ENCODE measurements at regions not wholly inside any gene's neighbourhood (a gene's known extent, or its start where the extent isn't known, plus 50 kb on each side); places are given as distances from the start of the nearest gene placed in this dataset.
"Not testable (repeated sequence)": the region's sequence is repeated elsewhere in the genome, so short reads cannot be mapped to it uniquely, and the experiment has no call there.

- no peak for DNase-seq (ENCODE audit: low spot score)
These were observed 175.5 kb upstream of the PTBP2 start for GRCh38 chr1:96545935-96546656.

DNA sequence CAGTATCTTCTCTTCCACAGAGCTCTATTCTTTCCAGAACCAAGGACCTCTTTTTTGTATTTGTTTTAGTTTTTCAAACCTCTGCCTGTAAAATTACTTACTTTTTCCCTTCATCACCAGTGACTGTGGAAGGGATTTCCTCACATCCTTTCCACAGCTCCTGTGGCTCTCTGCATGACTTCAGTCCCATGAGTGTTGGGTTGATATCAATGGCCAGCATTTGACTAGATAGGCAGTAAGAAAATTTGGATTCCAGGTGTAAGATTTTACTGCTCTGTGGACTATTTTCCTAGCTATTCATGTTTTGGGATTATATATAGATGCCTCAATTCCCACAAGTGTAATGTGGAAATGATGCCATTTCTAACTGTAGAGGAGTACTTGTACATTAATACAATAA, 171.5 kb upstream of the PTBP2 start:
- DNase-seq (ENCODE audit: low spot score) = no peak

GRCh38 chr1:96552451-96552850, 169.1 kb upstream of the PTBP2 start:
- no peak for DNase-seq (ENCODE audit: low spot score)

DNA sequence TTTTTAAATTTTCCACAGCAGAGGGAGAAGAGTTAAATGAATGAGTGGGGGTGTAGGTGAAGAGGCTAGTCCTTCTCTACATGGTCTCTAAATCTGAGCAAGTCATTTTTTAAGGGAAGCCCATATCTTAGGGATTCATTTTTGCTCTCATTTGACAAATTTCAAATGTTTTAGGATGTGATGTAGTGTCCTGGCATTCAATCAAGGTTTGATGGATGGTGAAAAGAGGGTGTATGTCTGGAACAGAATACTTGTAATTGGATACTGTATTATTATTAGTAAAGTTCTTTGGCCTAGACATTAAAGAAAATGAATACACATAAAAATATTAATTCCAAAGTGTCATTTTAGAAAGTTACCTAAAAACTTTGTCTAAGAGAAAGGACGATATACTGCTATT, 167.8 kb upstream of the PTBP2 start:
- DNase-seq (ENCODE audit: low spot score) = no peak

- DNase-seq (ENCODE audit: low spot score) = no peak
These were observed 167.2 kb upstream of the PTBP2 start for GRCh38 chr1:96554364-96554763.

GRCh38 chr1:96557336-96557735, 164.2 kb upstream of the PTBP2 start:
- DNase-seq (ENCODE audit: low spot score) = no peak

- no peak for DNase-seq (ENCODE audit: low spot score)
These were observed 162.9 kb upstream of the PTBP2 start for GRCh38 chr1:96558635-96559034.

- DNase-seq (ENCODE audit: low spot score) = no peak
These were observed 162.4 kb upstream of the PTBP2 start for GRCh38 chr1:96559181-96559580.

- DNase-seq (ENCODE audit: low spot score) = no peak
These were observed 161.6 kb upstream of the PTBP2 start for GRCh38 chr1:96559707-96560596.

GRCh38 chr1:96562094-96562493, 159.5 kb upstream of the PTBP2 start:
- no peak for DNase-seq (ENCODE audit: low spot score)

DNA sequence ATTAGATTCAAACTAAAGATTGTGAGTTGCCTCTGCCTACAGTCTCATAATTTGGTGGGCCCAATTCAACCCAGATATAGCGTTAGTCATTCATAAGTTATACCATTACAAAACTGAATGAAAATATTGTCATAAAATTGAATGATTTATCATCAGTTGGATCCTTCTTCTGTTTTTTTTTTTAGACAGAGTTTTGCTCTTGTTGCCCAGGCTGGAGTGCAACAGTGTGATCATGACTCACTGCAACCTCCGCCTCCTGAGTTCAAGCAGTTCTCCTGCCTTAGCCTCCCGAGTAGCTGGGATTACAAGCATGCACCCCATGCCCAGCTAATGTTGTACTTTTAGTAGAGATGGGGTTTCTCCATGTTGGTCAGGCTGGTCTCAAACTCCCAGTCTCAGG, 157.2 kb upstream of the PTBP2 start:
- DNase-seq (ENCODE audit: low spot score) = not testable (repeated sequence)

GRCh38 chr1:96565546-96565945, 156.0 kb upstream of the PTBP2 start:
- DNase-seq (ENCODE audit: low spot score) = no peak

DNA sequence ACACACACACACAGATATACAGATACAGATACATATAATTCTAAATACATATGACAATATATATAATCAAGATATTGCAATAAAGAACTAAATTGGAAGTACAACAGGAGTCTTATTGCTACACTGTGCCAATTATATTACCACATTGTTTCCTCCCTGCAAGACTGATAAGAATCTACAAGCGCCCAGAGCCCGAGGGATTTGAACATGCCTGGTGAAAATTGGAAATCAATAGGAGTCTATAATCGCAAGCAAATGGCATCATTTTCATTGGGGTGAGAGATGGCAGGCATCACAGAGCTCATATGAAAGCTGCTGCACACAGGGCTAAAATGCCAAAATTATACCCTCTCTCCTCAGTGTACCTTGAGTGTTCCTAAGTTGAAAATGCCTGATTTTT, 152.9 kb upstream of the PTBP2 start:
- DNase-seq (ENCODE audit: low spot score) = no peak

DNA sequence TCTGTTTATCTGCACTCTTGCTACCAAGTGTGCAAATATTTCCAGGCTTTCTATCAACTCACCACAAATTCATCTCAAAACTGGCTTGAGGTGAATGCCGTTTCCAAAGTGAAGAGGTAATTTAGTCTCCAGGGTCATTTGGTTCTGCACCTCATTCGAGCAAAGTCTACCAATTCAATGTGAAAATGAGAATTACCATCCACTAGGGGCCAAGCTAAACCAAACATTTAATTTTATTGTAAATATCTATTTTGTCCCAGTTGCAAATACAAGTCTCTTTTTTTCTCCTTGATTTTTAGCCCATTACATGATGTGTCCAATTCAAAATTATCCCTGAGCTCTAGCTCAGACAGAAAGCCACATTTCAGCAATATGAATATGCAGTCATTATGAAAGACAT, 152.3 kb upstream of the PTBP2 start:
- no peak for DNase-seq (ENCODE audit: low spot score)

GRCh38 chr1:96579636-96580035, 141.9 kb upstream of the PTBP2 start:
- DNase-seq (ENCODE audit: low spot score) = no peak

DNA sequence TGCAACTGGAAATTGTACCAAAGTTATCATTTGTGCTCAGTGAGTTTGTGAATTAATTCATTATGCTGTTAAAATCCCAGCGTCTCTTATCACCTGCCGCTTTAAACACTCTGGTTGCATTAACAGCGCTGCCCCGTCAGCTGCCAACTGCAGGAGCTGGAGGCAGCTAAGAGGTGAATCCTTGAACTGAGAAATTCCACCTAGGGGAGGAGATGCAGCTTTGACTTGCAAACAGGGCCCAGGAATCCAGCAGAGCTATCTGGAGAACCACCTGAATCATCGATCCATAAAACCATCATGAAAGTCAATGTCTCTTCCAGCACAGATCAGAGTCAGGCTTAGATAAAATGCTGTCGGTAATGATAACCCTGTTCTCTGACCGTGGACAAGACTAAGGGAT, 140.7 kb upstream of the PTBP2 start:
- no peak for DNase-seq (ENCODE audit: low spot score)

GRCh38 chr1:96581772-96582171, 139.8 kb upstream of the PTBP2 start:
- no peak for DNase-seq (ENCODE audit: low spot score)

- DNase-seq (ENCODE audit: low spot score) = no peak
These were observed 137.7 kb upstream of the PTBP2 start for GRCh38 chr1:96583903-96584302.

GRCh38 chr1:96587222-96587621, 134.4 kb upstream of the PTBP2 start:
- no peak for DNase-seq (ENCODE audit: low spot score)

GRCh38 chr1:96588416-96588995, 133.1 kb upstream of the PTBP2 start:
- DNase-seq (ENCODE audit: low spot score) = no peak

GRCh38 chr1:96595530-96595929, 126.1 kb upstream of the PTBP2 start:
- DNase-seq (ENCODE audit: low spot score) = not testable (repeated sequence)

- DNase-seq (ENCODE audit: low spot score) = peak; percentile 40
These were observed 125.2 kb upstream of the PTBP2 start for GRCh38 chr1:96596226-96596922.

Data from LoVo (cell line).